K562 (cell line): ENCODE measurements at regions not wholly inside any gene's neighbourhood (a gene's known extent, or its start where the extent isn't known, plus 50 kb on each side); places are given as distances from the start of the nearest gene placed in this dataset.

Experiments used
- ATAC-seq: fragments of 200-7000 bp; cut with Tn5 transposase; 3 replicates; pipeline ENCODE4 v1.9.1; 2020; ENCODE audit warnings: moderate library complexity
- BruUV-seq: library from RNA; stranded (reverse); fragments of 400-500 nt; replicated peaks from 2 replicates; lab custom pipeline; 2021; lab: Mats Ljungman, UMichigan
- CTCF ChIA-PET: fragments of 300-600 bp; formaldehyde crosslinking; extraction: SDS; loops from one replicate; lab custom pipeline; 2021; ENCODE audit warnings: low intra/inter-chr PET ratio; lab: Yijun Ruan, JAX
- POLR2A ChIA-PET: fragments of 300-600, 350-650 bp; sonication (Branson Sonifier 250); formaldehyde crosslinking; extraction: SDS; loops from one replicate; lab custom pipeline; 2021; ENCODE audit warnings: antibody characterized with exemption, inconsistent platforms; lab: Yijun Ruan, JAX
- DNase-seq, 4 experiments: peaks; one replicate each; pipeline versions ENCODE4 v3.0.0 to v3.0.0-alpha.2; 2011 to 2018; ENCODE audit warnings: low spot score in 3 of 4, mixed read lengths in 3 of 4; ENCODE audit errors: extremely low read depth in 1 of 4
- FAIRE-seq: peaks from 2 replicates; lab custom pipeline; 2011; peaks lifted over from hg19 to GRCh38; lab: Jason Lieb, UNC
- H2AFZ ChIP-seq: 2 replicates; pipeline ENCODE4 v1.6.0; 2011; ENCODE audit warnings: low read depth, low read length, control low read depth, inconsistent platforms
- H3K27ac ChIP-seq: fragments of 200-600 bp; 3 replicates; pipeline ENCODE4 v1.8.0; 2011; ENCODE audit warnings: low read depth, mild to moderate bottlenecking, control low read depth, inconsistent platforms, low read length, moderate library complexity, mixed read lengths; ENCODE audit errors: extremely low read depth
- H3K27me3 ChIP-seq, 2 experiments: fragments of 300-600 bp in 1 of 2; 2 replicates in 1 of 2; 3 replicates in 1 of 2; pipeline versions ENCODE4 v1.6.0 to v1.8.0; 2011; ENCODE audit warnings: inconsistent platforms in 2 of 2, low read length in 2 of 2, mild to moderate bottlenecking in 1 of 2, mixed read lengths in 1 of 2, moderate library complexity in 1 of 2; ENCODE audit not compliant: control insufficient read depth in 2 of 2, insufficient read depth in 2 of 2
- H3K36me3 ChIP-seq: fragments of 300-600 bp; 3 replicates; pipeline ENCODE4 v1.8.0; 2011; ENCODE audit warnings: mild to moderate bottlenecking, low read length, inconsistent platforms; ENCODE audit not compliant: control insufficient read depth, insufficient read depth
- H3K4me1 ChIP-seq, 2 experiments: fragments of 200-600 bp in 1 of 2; replicated peaks in 1 of 2; 2 replicates in 1 of 2; 3 replicates in 1 of 2; pipeline versions ENCODE4 v1.5.1 to v1.8.0; 2011; ENCODE audit warnings: inconsistent platforms in 2 of 2, low read length in 2 of 2, mild to moderate bottlenecking in 1 of 2, mixed read lengths in 1 of 2, moderate library complexity in 1 of 2; ENCODE audit not compliant: control insufficient read depth in 2 of 2, insufficient read depth in 2 of 2
- H3K4me2 ChIP-seq: 2 replicates; pipeline ENCODE4 v1.6.1; 2011; ENCODE audit warnings: low read length, control low read depth, inconsistent platforms, mixed read lengths; ENCODE audit not compliant: insufficient read depth
- H3K4me3 ChIP-seq: fragments of 200-600 bp; sonication (generic), shearing (Covaris generic); 2 replicates; pipeline ENCODE4 v1.5.1; 2016; ENCODE audit warnings: control low read depth, inconsistent platforms
- H3K79me2 ChIP-seq: fragments of 200-600 bp; 3 replicates; pipeline ENCODE4 v1.8.0; 2011; ENCODE audit warnings: low read length, inconsistent platforms; ENCODE audit not compliant: control insufficient read depth, insufficient read depth
- H3K9ac ChIP-seq, 2 experiments: 2 replicates each; pipeline versions ENCODE4 v1.6.0 to v1.6.1; 2011; ENCODE audit warnings: low read depth in 2 of 2, low read length in 2 of 2, control low read depth in 1 of 2, inconsistent platforms in 1 of 2, mild to moderate bottlenecking in 1 of 2, mixed read lengths in 1 of 2; ENCODE audit not compliant: insufficient read depth in 1 of 2
- H3K9me1 ChIP-seq: one replicate; pipeline ENCODE4 v1.6.0; 2011; ENCODE audit warnings: inconsistent platforms, mild to moderate bottlenecking, low read length, moderate library complexity; ENCODE audit not compliant: control insufficient read depth, insufficient read depth
- H3K9me3 ChIP-seq: replicated peaks from 2 replicates; pipeline ENCODE4 v1.5.1; 2011; ENCODE audit warnings: low read depth, low read length, inconsistent platforms; ENCODE audit not compliant: control insufficient read depth, insufficient read depth
- H4K20me1 ChIP-seq: replicated peaks from 2 replicates; pipeline ENCODE4 v1.6.1; 2011; ENCODE audit warnings: low read length, inconsistent platforms, mixed read lengths; ENCODE audit not compliant: control insufficient read depth, insufficient read depth
- ATF2 ChIP-seq: sonication (generic); formaldehyde crosslinking; IDR thresholded peaks from 2 replicates; pipeline ENCODE4 v1.8.1; 2022; ENCODE audit warnings: missing genetic modification reagents
- BACH1 ChIP-seq: fragments of 200-800 bp; sonication (Bioruptor generic); IDR thresholded peaks from 2 replicates; pipeline ENCODE4 v1.6.1; 2016; ENCODE audit warnings: missing genetic modification characterization, missing compliant biosample characterization
- E2F4 ChIP-seq: sonication (generic); formaldehyde crosslinking; IDR thresholded peaks from 2 replicates; pipeline ENCODE4 v1.8.0; 2022; ENCODE audit warnings: mild to moderate bottlenecking, low read depth, missing genetic modification reagents
- GTF2B ChIP-seq: IDR thresholded peaks from 2 replicates; pipeline ENCODE4 v1.6.1; 2011; ENCODE audit not compliant: insufficient read length; ENCODE audit errors: extremely low read depth
- HCFC1 ChIP-seq: IDR thresholded peaks from 2 replicates; pipeline ENCODE4 v1.6.1; 2012; ENCODE audit warnings: low read depth, low read length, improper control_type of control experiment
- HMG20A ChIP-seq: fragments of 450-650 bp; formaldehyde crosslinking; conservative IDR thresholded peaks from 2 replicates; pipeline ENCODE4 v1.4.0; 2020; ENCODE audit warnings: mild to moderate bottlenecking, mixed read lengths
- HNRNPH1 ChIP-seq: fragments of 200-400 bp; formaldehyde crosslinking; optimal IDR thresholded peaks from 2 replicates; pipeline ENCODE3; 2017; ENCODE audit warnings: low read depth, mild to moderate bottlenecking, low read length, moderate library complexity
- ILK ChIP-seq: fragments of 450-650 bp; IDR thresholded peaks from 2 replicates; pipeline ENCODE4 v1.6.1; 2016; ENCODE audit warnings: missing genetic modification characterization, low read depth, mild to moderate bottlenecking, missing compliant biosample characterization, moderate library complexity, borderline replicate concordance
- NCOA1 ChIP-seq: fragments of 450-650 bp; IDR thresholded peaks from 2 replicates; pipeline ENCODE4 v1.6.1; 2016; ENCODE audit warnings: low read depth
- NR3C1 ChIP-seq: sonication (generic); formaldehyde crosslinking; IDR thresholded peaks from 2 replicates; pipeline ENCODE4 v1.8.1; 2022; ENCODE audit warnings: missing genetic modification reagents
- RAD51 ChIP-seq: fragments of 450-650 bp; IDR thresholded peaks from 2 replicates; pipeline ENCODE4 v1.7.1; 2016; ENCODE audit warnings: low read depth, mild to moderate bottlenecking, borderline replicate concordance
- SMAD2 ChIP-seq: fragments of 150-350 bp; IDR thresholded peaks from 2 replicates; pipeline ENCODE4 v1.6.1; 2014; ENCODE audit warnings: low read depth, mild to moderate bottlenecking, low read length
- SRSF7 ChIP-seq: fragments of 200-400 bp; formaldehyde crosslinking; optimal IDR thresholded peaks from 2 replicates; pipeline ENCODE3; 2017; ENCODE audit warnings: mild to moderate bottlenecking, low read depth, low read length
- TFAM ChIP-seq: fragments of 250-450 bp; sonication (Bioruptor Pico); conservative IDR thresholded peaks from 2 replicates; pipeline ENCODE4 v1.5.0; 2021; ENCODE audit warnings: mild to moderate bottlenecking, moderate library complexity
- TRIM28 ChIP-seq: fragments of 450-650 bp; IDR thresholded peaks from 2 replicates; pipeline ENCODE4 v1.6.1; 2017
- ZEB2 ChIP-seq: fragments of 450-650 bp; IDR thresholded peaks from 2 replicates; pipeline ENCODE4 v1.6.1; 2016
- ZFP36 ChIP-seq: fragments of 150-350 bp; IDR thresholded peaks from 2 replicates; pipeline ENCODE4 v1.6.1; 2018; ENCODE audit warnings: low read length, low read depth; ENCODE audit not compliant: partially characterized antibody
- ZNF512 ChIP-seq: IDR thresholded peaks from 2 replicates; pipeline ENCODE4 v1.6.1; 2016; ENCODE audit warnings: missing genetic modification characterization, missing compliant biosample characterization
- WGBS: fragments of 100-300 bp; shearing (Covaris generic); methylation state at CpG from one replicate; pipeline ENCODE4 v1.1.6; 2016; ENCODE audit warnings: low coverage, mixed read lengths; ENCODE audit not compliant: insufficient coverage; ENCODE audit errors: missing lambda C conversion rate; 5-methylcytosine and 5-hydroxymethylcytosine counted together
- in situ Hi-C: fragments of 300-500 bp; cut with MboI; formaldehyde crosslinking; loops from 4 replicates; pipeline ENCODE4 v1.15.0; 2018; ENCODE audit warnings: inconsistent platforms, mixed read lengths
- intact Hi-C: fragments of 100-400 bp; cut with micrococcal nuclease; formaldehyde crosslinking; loops from 2 replicates; pipeline ENCODE4 v1.14.2; 2022

GRCh38 chr3:145892869-145893268 lies 268.1 kb downstream of the PLOD2 start (continued):
- no peak for TF ChIP-seq RAD51
- no peak for TF ChIP-seq ZFP36
- TF ChIP-seq, all 486 proteins: peak for 0

GRCh38 chr3:145893331-145893730 lies 267.7 kb downstream of the PLOD2 start:
- Histone ChIP-seq H3K36me3 (no peaks in the 10 kb centered on the region), H3K4me3 (no peak overlapping the region), H3K27me3 (no peaks in the 10 kb centered on the region), H3K79me2 (no peaks in the 10 kb centered on the region), H3K9me3 (no peaks in the 10 kb centered on the region), H3K9me1 (no peaks in the 10 kb centered on the region), H3K9ac (no peak overlapping the region), H3K4me2 (no peak overlapping the region), H2AFZ (no peak overlapping the region), H4K20me1 (no peaks in the 10 kb centered on the region), H3K27ac (no peak overlapping the region), H3K4me1 (no peaks in the 10 kb centered on the region)
- no peak for TF ChIP-seq HCFC1
- no peak for TF ChIP-seq ZNF512 (tag)
- TF ChIP-seq TRIM28: no peak
- no peak for TF ChIP-seq HMG20A (CRISPR knock-in tag)
- no peak for TF ChIP-seq NCOA1
- TF ChIP-seq BACH1 (tag): no peak
- no peak for TF ChIP-seq SRSF7
- no peak for TF ChIP-seq GTF2B
- no peak for TF ChIP-seq E2F4 (CRISPR knock-in tag)
- no peak for TF ChIP-seq NR3C1 (CRISPR knock-in tag)
- TF ChIP-seq SMAD2: no peak
- TF ChIP-seq TFAM (CRISPR knock-in tag): no peak
- TF ChIP-seq ZEB2: no peak
- no peak for TF ChIP-seq HNRNPH1
- no peak for TF ChIP-seq ATF2 (CRISPR knock-in tag)
- TF ChIP-seq ILK: no peak
- FAIRE-seq: no peak
- in situ Hi-C loops: no loop called here
- no peak for ATAC-seq
- intact Hi-C loops: no loop called here
- DNase-seq: no peak
- ChIA-PET POLR2A (interaction anchor here (0.6 kb wide), 1 partner anchor 1547 kb away, joined by 3 read pairs; no protein-coding TSS in a partner anchor), CTCF (no interaction called here)
- no TSS peak for BruUV-seq
- 0% methylated on average over 2 of the region's 2 CpGs for WGBS
